HG02763 (cell line): ENCODE measurements at regions not wholly inside any gene's neighbourhood (a gene's known extent, or its start where the extent isn't known, plus 50 kb on each side); places are given as distances from the start of the nearest gene placed in this dataset.
"Not testable (repeated sequence)": the region's sequence is repeated elsewhere in the genome, so short reads cannot be mapped to it uniquely, and the experiment has no call there.

Source experiments
- ATAC-seq: cut with Tn5 transposase; IDR thresholded peaks from one replicate; pipeline ENCODE4 v1.9.1; 2021; ENCODE audit warnings: mild to moderate bottlenecking, moderate library complexity; ENCODE audit not compliant: unreplicated experiment

DNA sequence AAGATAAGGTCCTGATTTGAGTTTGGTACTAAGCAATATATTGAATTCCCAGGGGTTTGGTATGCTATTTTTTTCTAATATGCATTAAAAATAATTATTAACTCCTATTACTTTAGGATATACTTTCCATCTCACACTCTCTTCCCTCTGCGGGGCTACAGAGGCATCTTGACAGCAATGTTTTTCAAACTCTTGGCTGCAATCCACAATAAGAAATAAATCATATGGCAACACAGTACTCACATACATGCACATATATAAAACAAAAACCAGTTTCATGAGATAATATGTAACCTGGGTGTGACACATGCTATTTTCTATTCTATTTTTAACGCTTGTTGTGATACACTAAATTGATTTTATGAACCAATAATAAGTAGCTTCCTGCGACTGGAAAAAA is 189.5 kb downstream of the UNC5CL start:
- ATAC-seq, result no peak

DNA sequence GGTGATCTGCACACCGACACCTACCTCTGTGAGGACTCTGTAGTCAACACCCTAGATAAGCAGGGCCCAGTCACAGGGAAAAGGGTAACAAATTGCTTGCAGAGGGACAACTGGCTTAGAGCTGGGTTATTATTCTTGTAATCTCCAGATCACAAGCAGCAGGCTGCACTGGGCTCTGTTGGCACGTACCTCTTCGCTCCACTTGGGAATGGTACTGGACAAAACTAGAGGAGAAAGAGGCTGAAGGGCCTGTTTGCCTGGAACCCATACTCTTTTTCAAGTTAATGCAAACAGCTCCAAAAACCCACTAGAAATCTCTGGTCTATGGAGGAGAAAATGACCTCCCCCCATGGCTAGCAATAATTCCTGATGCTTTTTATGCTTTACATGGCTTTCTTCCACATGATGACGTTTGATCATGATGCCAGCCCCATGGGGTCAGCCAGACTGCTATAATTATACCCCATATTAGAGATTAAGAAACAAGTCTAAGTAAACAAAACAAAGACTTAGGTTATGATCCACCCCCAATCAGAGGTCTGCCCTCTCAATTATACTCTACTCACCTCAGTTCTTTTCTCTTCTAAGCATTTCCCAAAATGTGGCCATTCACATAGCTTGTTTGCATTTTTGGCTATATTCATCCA is 190.0 kb downstream of the UNC5CL start:
- no peak for ATAC-seq

- no peak for ATAC-seq
Observed at GRCh38 chr6:40848038-40848437, 191.0 kb downstream of the UNC5CL start.

GRCh38 chr6:40845553-40845952 is 193.5 kb downstream of the UNC5CL start:
- no peak for ATAC-seq

DNA sequence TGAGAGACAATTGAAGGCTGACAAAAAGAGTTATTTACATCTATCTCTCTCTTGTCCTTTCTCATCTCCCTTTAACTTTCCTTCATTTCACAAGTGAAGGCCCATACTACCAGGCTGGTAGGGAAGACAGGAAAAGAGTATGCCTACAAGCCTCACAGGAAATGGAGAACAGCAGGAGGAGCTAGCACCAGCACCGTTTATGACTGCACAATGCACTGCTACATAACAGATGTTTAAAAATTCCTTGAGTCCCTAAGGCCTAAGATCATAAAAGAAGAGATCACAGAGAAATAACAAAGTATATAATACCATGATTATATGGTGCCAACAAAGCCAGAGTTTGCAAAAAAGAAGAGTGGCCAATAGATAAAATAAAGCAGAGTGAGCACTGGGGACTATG is 194.8 kb downstream of the UNC5CL start:
- no peak for ATAC-seq

- no peak for ATAC-seq
Observed at GRCh38 chr6:40841721-40842120, 197.3 kb downstream of the UNC5CL start.

GRCh38 chr6:40832691-40833090 is 206.3 kb downstream of the UNC5CL start:
- ATAC-seq, result no peak

DNA sequence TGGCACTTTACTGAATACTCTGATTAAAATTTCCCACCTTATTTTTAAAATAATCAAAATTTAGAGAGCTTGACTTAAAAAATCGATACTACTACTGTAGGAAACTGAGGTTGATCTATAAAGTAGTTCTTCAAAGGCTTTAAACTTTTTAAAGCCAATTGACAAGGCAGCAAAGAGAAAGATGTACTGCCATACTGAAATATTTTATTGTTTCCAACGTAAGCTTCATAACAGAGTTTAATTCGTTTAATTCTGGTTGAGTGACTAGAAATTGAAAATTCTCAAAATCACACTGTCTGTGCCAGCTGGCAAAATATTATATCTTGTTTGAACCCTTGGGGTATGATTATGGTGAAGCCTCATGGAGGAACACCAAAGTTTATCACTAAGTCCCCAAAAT is 207.6 kb downstream of the UNC5CL start:
- ATAC-seq, result no peak

- ATAC-seq, result no peak
Observed at GRCh38 chr6:40825102-40825501, 213.9 kb downstream of the UNC5CL start.

DNA sequence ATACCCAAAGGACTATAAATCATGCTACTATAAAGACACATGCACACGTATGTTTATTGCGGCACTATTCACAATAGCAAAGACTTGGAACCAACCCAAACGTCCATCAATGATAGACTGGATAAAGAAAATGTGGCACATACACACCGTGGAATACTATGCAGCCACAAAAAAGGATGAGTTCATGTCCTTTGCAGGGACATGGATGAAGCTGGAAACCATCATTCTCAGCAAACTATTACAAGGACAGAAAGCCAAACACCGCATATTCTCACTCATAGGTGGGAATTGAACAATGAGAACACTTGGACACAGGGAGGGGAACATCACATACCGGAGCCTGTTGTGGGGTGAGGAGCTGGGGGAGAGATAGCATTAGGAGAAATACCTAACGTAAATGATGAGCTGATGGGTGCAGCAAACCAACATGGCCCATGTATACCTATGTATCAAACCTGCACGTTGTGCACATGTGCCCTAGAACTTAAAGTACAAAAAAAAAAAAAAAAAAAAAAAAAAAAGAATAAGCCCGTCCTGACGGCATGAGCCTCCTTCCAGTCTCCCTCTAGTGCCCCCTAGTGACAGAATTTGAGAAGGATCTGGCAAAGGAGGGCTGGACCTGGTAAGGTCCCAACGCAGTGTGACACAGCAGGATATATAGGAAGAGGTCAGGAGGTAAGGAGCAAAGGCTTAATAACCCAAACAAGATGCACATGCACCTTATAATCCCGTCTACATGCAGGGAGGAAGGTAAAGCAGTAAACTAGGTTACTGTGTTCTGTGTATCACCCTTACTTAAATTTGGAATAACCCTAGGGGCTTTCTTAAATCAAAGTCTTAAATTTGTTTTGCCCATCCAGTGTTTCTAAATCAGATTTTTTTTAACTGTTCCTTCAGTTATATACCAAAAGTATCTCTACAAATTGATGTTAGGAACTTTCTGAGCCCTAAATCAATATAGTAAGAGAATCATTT is 214.8 kb downstream of the UNC5CL start:
- ATAC-seq, result not testable (repeated sequence)

GRCh38 chr6:40822619-40823018 is 216.4 kb downstream of the UNC5CL start:
- no peak for ATAC-seq

DNA sequence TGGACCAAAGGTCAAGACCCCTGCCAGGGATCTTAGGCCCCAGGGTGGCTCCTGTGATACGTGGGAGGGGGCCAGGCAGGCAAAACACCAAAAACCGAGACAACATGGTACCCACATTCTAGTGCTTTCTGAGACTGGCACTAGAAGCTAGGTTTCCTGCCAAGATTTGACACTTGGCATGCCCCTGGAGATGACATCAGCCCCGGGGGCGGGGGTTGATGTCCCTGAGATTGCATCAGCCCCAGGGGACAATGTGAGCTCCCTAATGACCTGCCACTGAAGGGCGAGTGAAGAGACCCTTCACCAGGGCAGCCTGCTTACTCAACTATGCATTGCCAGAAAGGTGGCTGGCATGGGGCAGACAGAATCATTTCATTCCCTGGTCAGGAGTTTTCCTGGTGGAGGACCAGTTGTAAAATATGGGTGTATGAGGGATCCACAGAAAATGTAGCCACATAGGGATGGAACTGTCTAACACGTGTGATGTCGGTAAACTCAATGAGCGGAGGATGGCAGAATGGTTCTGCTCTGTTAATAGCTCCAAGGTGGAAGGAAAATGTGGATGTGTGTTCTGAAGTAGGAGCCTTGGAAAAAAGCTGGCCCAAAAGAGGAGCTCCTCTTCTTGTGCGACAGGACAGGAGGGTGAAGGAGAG is 219.7 kb downstream of the UNC5CL start:
- ATAC-seq, result no peak

DNA sequence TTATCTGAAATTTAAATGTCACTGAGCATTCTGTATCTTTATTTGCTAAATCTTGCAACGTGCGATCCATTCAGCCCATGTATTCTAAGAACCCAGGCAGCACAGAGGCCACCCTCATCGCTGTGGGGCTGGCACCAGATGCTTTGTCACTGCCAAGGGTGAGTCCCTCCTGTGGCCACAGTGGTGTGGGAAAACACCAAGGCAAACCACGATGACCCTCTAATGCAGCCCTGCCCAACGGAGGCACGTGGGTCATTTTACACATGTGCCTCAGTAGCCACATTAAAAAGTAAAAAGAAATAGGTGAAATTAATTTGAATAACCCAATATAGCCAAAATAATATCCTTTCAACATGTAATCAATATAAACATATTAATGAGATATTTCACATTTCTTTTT is 221.7 kb downstream of the UNC5CL start:
- no peak for ATAC-seq

GRCh38 chr6:40816601-40817000 is 222.4 kb downstream of the UNC5CL start:
- ATAC-seq, result no peak

DNA sequence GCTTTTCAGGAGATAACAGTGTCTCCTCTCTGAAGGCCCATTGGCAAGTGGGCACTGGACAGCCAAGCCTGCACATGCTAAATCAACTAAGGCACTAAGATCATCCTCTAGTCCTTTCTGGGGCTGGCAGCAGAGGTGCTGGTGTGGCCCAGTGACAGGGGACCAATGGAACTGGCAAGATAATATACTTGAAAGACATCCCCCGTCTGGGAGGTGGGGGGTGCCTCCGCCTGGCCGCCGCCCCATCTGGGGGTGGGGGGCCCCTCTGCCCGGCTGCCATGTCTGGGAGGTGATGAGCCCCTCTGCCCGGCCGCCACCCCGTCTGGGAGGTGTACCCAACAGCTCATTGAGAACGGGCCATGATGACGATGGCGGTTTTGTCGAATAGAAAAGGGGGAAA is 223.3 kb downstream of the UNC5CL start:
- ATAC-seq, result no peak

DNA sequence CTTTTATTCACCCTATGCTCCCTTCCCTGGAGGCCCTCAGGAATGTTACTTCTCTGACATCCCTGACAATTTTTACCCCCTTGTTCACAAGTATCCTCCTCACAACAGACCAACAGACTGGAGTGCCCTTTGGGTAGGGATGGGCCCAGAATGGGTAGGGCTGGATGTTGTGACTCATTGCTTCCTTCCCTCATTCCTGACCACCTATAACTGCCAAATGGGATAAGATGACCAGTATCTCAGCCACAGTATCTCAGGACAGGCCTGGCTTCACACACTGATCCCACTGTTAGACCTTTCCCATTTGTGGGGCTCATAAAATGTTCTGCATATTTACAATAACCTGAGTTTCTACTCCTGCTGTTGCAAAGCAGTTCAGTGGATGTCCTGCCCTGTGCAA is 223.0 kb upstream of the LRFN2 start:
- no peak for ATAC-seq

DNA sequence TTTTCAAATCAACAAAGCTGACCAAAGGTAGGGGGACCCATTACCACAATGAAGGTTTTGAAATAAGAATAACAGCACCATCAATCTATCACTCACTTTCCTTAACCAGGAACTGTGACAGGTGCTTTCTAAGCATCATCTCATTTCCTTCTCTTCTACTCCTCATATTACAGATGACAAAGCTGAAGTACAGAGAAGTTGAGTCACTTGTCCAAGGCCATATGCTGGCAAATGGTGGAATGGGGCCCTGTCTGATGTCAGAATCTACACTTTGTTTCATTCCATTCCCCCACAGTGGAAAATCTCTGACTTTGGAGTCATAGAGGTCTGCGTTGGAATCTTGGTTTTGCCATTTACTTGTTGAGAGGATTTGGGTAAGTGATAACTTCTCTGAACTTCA is 222.5 kb upstream of the LRFN2 start:
- ATAC-seq, result no peak

DNA sequence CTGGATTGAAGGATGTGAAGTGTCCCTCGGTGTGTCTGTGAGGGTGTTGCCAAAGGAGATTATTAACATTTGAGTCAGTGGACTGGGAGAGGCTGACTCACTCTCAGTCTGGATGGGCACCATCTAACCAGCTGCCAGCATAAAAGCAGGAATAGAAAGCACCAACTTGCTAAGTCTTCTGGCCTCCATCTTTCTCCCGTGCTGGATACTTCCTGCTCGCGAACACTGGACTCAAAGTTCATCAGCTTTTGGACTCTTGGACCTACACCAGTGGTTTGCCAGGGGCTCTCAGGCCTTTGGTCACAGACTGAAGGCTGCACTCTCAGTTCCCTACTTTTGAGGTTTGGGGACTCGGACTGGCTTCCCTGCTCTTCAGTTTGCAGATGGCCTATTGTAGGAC is 220.3 kb upstream of the LRFN2 start:
- no peak for ATAC-seq

- ATAC-seq, result no peak
Observed at GRCh38 chr6:40806256-40806864, 219.2 kb upstream of the LRFN2 start.

DNA sequence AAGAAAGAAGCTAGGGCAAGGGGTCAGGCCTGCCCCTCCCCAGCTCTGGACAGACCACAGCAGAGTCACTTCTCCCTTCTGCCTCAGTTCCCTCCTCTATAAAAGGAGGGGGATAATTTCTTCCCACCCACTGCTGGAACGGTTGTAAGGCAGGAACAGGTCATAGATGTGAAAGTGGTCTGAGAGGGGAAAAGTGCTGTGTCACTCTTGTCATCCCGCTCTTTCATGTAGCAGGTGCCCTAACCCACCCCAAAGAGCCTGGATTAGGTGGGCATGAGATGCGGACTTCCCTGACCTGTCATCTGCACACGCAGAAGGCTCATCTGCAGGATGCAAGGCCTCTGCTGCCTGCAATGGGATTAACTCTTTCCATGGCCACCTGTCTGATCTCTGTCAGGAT is 218.2 kb upstream of the LRFN2 start:
- ATAC-seq, result no peak

GRCh38 chr6:40804905-40805304 is 217.7 kb upstream of the LRFN2 start:
- no peak for ATAC-seq
